ENCODE measurements at regions not wholly inside any gene's neighbourhood (a gene's known extent, or its start where the extent isn't known, plus 50 kb on each side); places are given as distances from the start of the nearest gene placed in this dataset.

GRCh38 chr18:37689841-37690240, 124.2 kb upstream of the CELF4 start:
- no peak for DNase-seq

- no peak for DNase-seq
Observed at GRCh38 chr18:37684590-37684989, 119.0 kb upstream of the CELF4 start.

- no peak for DNase-seq
Observed at GRCh38 chr18:37684183-37684582, 118.6 kb upstream of the CELF4 start.

GRCh38 chr18:37680911-37681310, 115.3 kb upstream of the CELF4 start:
- no peak for DNase-seq

GRCh38 chr18:37676276-37676675, 110.7 kb upstream of the CELF4 start:
- no peak for DNase-seq

GRCh38 chr18:37675699-37676098, 110.1 kb upstream of the CELF4 start:
- DNase-seq: no peak

GRCh38 chr18:37674570-37674969, 109.0 kb upstream of the CELF4 start:
- no peak for DNase-seq

GRCh38 chr18:37673671-37674070, 108.1 kb upstream of the CELF4 start:
- DNase-seq: no peak

- DNase-seq: no peak
Observed at GRCh38 chr18:37672932-37673595, 107.5 kb upstream of the CELF4 start.

- DNase-seq: no peak
Observed at GRCh38 chr18:37672001-37672400, 106.4 kb upstream of the CELF4 start.

GRCh38 chr18:37671530-37671929, 105.9 kb upstream of the CELF4 start:
- DNase-seq: no peak

- DNase-seq: no peak
Observed at GRCh38 chr18:37671119-37671518, 105.5 kb upstream of the CELF4 start.

- no peak for DNase-seq
Observed at GRCh38 chr18:37669991-37670534, 104.5 kb upstream of the CELF4 start.

GRCh38 chr18:37668971-37669747, 103.6 kb upstream of the CELF4 start:
- DNase-seq: no peak

GRCh38 chr18:37667836-37668235, 102.2 kb upstream of the CELF4 start:
- no peak for DNase-seq

GRCh38 chr18:37666991-37667390, 101.4 kb upstream of the CELF4 start:
- no peak for DNase-seq

GRCh38 chr18:37666451-37666850, 100.9 kb upstream of the CELF4 start:
- DNase-seq: no peak

- no peak for DNase-seq
Observed at GRCh38 chr18:37665346-37665745, 99.7 kb upstream of the CELF4 start.

GRCh38 chr18:37663446-37663845, 97.8 kb upstream of the CELF4 start:
- DNase-seq: no peak

GRCh38 chr18:37662546-37663339, 97.1 kb upstream of the CELF4 start:
- no peak for DNase-seq

GRCh38 chr18:37662099-37662498, 96.5 kb upstream of the CELF4 start:
- DNase-seq: no peak

GRCh38 chr18:37661478-37661877, 95.9 kb upstream of the CELF4 start:
- no peak for DNase-seq

GRCh38 chr18:37661061-37661460, 95.5 kb upstream of the CELF4 start:
- no peak for DNase-seq

GRCh38 chr18:37660658-37661057, 95.1 kb upstream of the CELF4 start:
- no peak for DNase-seq

Measured in CD4-positive, alpha-beta T cell treated with Interleukin-4 for 4 hours (primary cell).